Muscle of leg (tissue), 3 donors: ENCODE measurements at regions not wholly inside any gene's neighbourhood (a gene's known extent, or its start where the extent isn't known, plus 50 kb on each side); places are given as distances from the start of the nearest gene placed in this dataset.

Source experiments
- DNase-seq: peaks from one replicate; pipeline ENCODE4 v3.0.0; 2013
- H3K27ac ChIP-seq: one replicate; pipeline ENCODE4 v1.5.1; 2013; ENCODE audit warnings: mild to moderate bottlenecking, low read length, control low read depth
- H3K27me3 ChIP-seq: one replicate; pipeline ENCODE4 v1.6.1; 2013; ENCODE audit warnings: low read length; ENCODE audit not compliant: control insufficient read depth, insufficient read depth
- H3K36me3 ChIP-seq: one replicate; pipeline ENCODE4 v1.6.1; 2013; ENCODE audit warnings: low read length; ENCODE audit not compliant: control insufficient read depth, insufficient read depth
- H3K4me1 ChIP-seq: one replicate; pipeline ENCODE4 v1.6.1; 2013; ENCODE audit warnings: low read length; ENCODE audit not compliant: control insufficient read depth, insufficient read depth
- H3K4me3 ChIP-seq: one replicate; pipeline ENCODE4 v1.5.1; 2013; ENCODE audit warnings: low read length, control low read depth
- H3K9me3 ChIP-seq: replicated peaks from 2 replicates; pipeline ENCODE4 v1.6.1; 2013; ENCODE audit warnings: low read depth, low read length; ENCODE audit not compliant: control insufficient read depth
- WGBS: methylation state at CpG from one replicate; pipeline ENCODE4 v1.1.5; 2013; ENCODE audit warnings: missing lambda C conversion rate; ENCODE audit not compliant: insufficient coverage; 5-methylcytosine and 5-hydroxymethylcytosine counted together

GRCh38 chr3:194025951-194026350, 110.0 kb upstream of the HES1 start:
- no peak overlapping the region for H3K4me3 ChIP-seq
- no peaks in the 10 kb centered on the region for H3K9me3 ChIP-seq
- no CpG with 5 or more reads among the region's 3 CpGs for WGBS
- DNase-seq, result no peak
- H3K4me1 ChIP-seq, result peaks cover 5% of the 10 kb centered on the region
- no peaks in the 10 kb centered on the region for H3K36me3 ChIP-seq
- no peak overlapping the region for H3K27ac ChIP-seq
- H3K27me3 ChIP-seq, result peaks cover 4% of the 10 kb centered on the region

GRCh38 chr3:194028434-194029004, 107.4 kb upstream of the HES1 start:
- DNase-seq, result no peak
- H3K4me3 ChIP-seq, result no peak overlapping the region
- H3K9me3 ChIP-seq, result no peaks in the 10 kb centered on the region
- H3K27ac ChIP-seq, result no peak overlapping the region
- H3K36me3 ChIP-seq, result no peaks in the 10 kb centered on the region
- WGBS, result 80% methylated on average over 1 of the region's 2 CpGs
- H3K4me1 ChIP-seq, result peaks cover 17% of the 10 kb centered on the region
- peaks cover 11% of the 10 kb centered on the region for H3K27me3 ChIP-seq

- Histone ChIP-seq H3K27me3 (peaks cover 14% of the 10 kb centered on the region), H3K9me3 (no peaks in the 10 kb centered on the region), H3K4me1 (peaks cover 12% of the 10 kb centered on the region), H3K27ac (no peak overlapping the region), H3K36me3 (no peaks in the 10 kb centered on the region), H3K4me3 (no peak overlapping the region)
- no peak for DNase-seq
These were observed 106.1 kb upstream of the HES1 start for GRCh38 chr3:194029846-194030245.

GRCh38 chr3:194030372-194030771, 105.6 kb upstream of the HES1 start:
- no peak overlapping the region for H3K4me3 ChIP-seq
- no peaks in the 10 kb centered on the region for H3K36me3 ChIP-seq
- no peak overlapping the region for H3K27ac ChIP-seq
- H3K27me3 ChIP-seq, result peaks cover 17% of the 10 kb centered on the region
- no peaks in the 10 kb centered on the region for H3K9me3 ChIP-seq
- peaks cover 12% of the 10 kb centered on the region for H3K4me1 ChIP-seq
- no peak for DNase-seq
- WGBS, result 92% methylated on average over 4 of the region's 4 CpGs

- WGBS, result 84% methylated on average over 5 of the region's 9 CpGs
- no peak for DNase-seq
- Histone ChIP-seq H3K4me3 (no peak overlapping the region), H3K27ac (no peak overlapping the region), H3K27me3 (peaks cover 18% of the 10 kb centered on the region), H3K9me3 (no peaks in the 10 kb centered on the region), H3K36me3 (no peaks in the 10 kb centered on the region), H3K4me1 (peaks cover 12% of the 10 kb centered on the region)
These were observed 104.6 kb upstream of the HES1 start for GRCh38 chr3:194031349-194031748.

GRCh38 chr3:194031867-194032635, 103.9 kb upstream of the HES1 start:
- 75% methylated on average over 10 of the region's 12 CpGs for WGBS
- no peak overlapping the region for H3K27ac ChIP-seq
- no peak for DNase-seq
- no peaks in the 10 kb centered on the region for H3K36me3 ChIP-seq
- H3K4me3 ChIP-seq, result no peak overlapping the region
- H3K9me3 ChIP-seq, result no peaks in the 10 kb centered on the region
- peaks cover 12% of the 10 kb centered on the region for H3K4me1 ChIP-seq
- H3K27me3 ChIP-seq, result peaks cover 18% of the 10 kb centered on the region

GRCh38 chr3:194032828-194033435, 103.0 kb upstream of the HES1 start:
- H3K4me3 ChIP-seq, result no peak overlapping the region
- DNase-seq, result no peak
- H3K27me3 ChIP-seq, result peaks cover 20% of the 10 kb centered on the region
- H3K36me3 ChIP-seq, result no peaks in the 10 kb centered on the region
- WGBS, result 56% methylated on average over 5 of the region's 9 CpGs
- peaks cover 12% of the 10 kb centered on the region for H3K4me1 ChIP-seq
- no peaks in the 10 kb centered on the region for H3K9me3 ChIP-seq
- no peak overlapping the region for H3K27ac ChIP-seq

GRCh38 chr3:194034346-194035336, 101.3 kb upstream of the HES1 start:
- Histone ChIP-seq H3K36me3 (no peaks in the 10 kb centered on the region), H3K27ac (no peak overlapping the region), H3K9me3 (no peaks in the 10 kb centered on the region), H3K27me3 (peaks cover 21% of the 10 kb centered on the region), H3K4me3 (no peak overlapping the region), H3K4me1 (peaks cover 14% of the 10 kb centered on the region)
- WGBS, result 65% methylated on average over 16 of the region's 24 CpGs
- no peak for DNase-seq

GRCh38 chr3:194035406-194036138, 100.4 kb upstream of the HES1 start:
- no peak overlapping the region for H3K4me3 ChIP-seq
- WGBS, result 25% methylated on average over 1 of the region's 5 CpGs
- no peak for DNase-seq
- H3K9me3 ChIP-seq, result no peaks in the 10 kb centered on the region
- H3K27me3 ChIP-seq, result peaks cover 21% of the 10 kb centered on the region
- no peaks in the 10 kb centered on the region for H3K36me3 ChIP-seq
- H3K4me1 ChIP-seq, result peaks cover 14% of the 10 kb centered on the region
- H3K27ac ChIP-seq, result no peak overlapping the region
